H1 (cell line): ENCODE measurements at regions not wholly inside any gene's neighbourhood (a gene's known extent, or its start where the extent isn't known, plus 50 kb on each side); places are given as distances from the start of the nearest gene placed in this dataset.

Experiments
- CTCF ChIA-PET: fragments of 300-600 bp; sonication (Branson Sonifier 250); formaldehyde crosslinking; loops from one replicate; lab custom pipeline; 2021; ENCODE audit not compliant: partially characterized antibody; lab: Charles Lee
- POLR2A ChIA-PET: fragments of 300-600 bp; sonication (Branson Sonifier 250); formaldehyde crosslinking; loops from one replicate; lab custom pipeline; 2021; ENCODE audit warnings: inconsistent platforms; ENCODE audit not compliant: partially characterized antibody; lab: Charles Lee
- DNase-seq, 2 experiments: peaks; one replicate each; pipeline versions ENCODE4 v3.0.0 to v3.0.0-alpha.2; 2010 to 2022; ENCODE audit warnings: low spot score in 2 of 2, low read depth in 1 of 2, mixed read lengths in 1 of 2
- FAIRE-seq: peaks from 2 replicates; lab custom pipeline; 2011; peaks lifted over from hg19 to GRCh38; lab: Jason Lieb, UNC
- H2AFZ ChIP-seq: 2 replicates; pipeline ENCODE4 v1.8.1; 2012; ENCODE audit warnings: low read length, inconsistent platforms
- H2AK5ac ChIP-seq: 2 replicates; pipeline ENCODE4 v1.6.1; 2013; ENCODE audit warnings: low read depth, low read length
- H2BK120ac ChIP-seq: replicated peaks from 2 replicates; pipeline ENCODE3; 2013; ENCODE audit warnings: low read depth, low read length, inconsistent platforms
- H2BK12ac ChIP-seq: 2 replicates; pipeline ENCODE4 v1.6.1; 2013; ENCODE audit warnings: low read depth, low read length
- H2BK15ac ChIP-seq: 2 replicates; pipeline ENCODE4 v1.6.1; 2013; ENCODE audit warnings: low read length
- H2BK20ac ChIP-seq: 2 replicates; pipeline ENCODE4 v1.6.1; 2013; ENCODE audit warnings: low read length
- H2BK5ac ChIP-seq: 2 replicates; pipeline ENCODE4 v1.6.1; 2013; ENCODE audit warnings: low read depth, low read length
- H3K14ac ChIP-seq: 2 replicates; pipeline ENCODE4 v1.6.1; 2013; ENCODE audit warnings: inconsistent platforms; ENCODE audit not compliant: insufficient read length
- H3K18ac ChIP-seq: 2 replicates; pipeline ENCODE4 v1.6.1; 2013; ENCODE audit warnings: low read length; ENCODE audit errors: extremely low read depth
- H3K23ac ChIP-seq: 2 replicates; pipeline ENCODE4 v1.6.1; 2013; ENCODE audit warnings: inconsistent platforms; ENCODE audit not compliant: insufficient read length
- H3K23me2 ChIP-seq: 2 replicates; pipeline ENCODE4 v1.6.1; 2013; ENCODE audit warnings: low read depth, low read length
- H3K27ac ChIP-seq: 2 replicates; pipeline ENCODE4 v1.6.1; 2011; ENCODE audit warnings: low read depth, low read length, inconsistent platforms
- H3K27me3 ChIP-seq, 4 experiments: replicated peaks in 1 of 4; 1 replicate in 1 of 4; 2 replicates in 3 of 4; pipeline versions ENCODE4 v1.6.1 to v1.8.1; 2011 to 2013; ENCODE audit warnings: low read length in 3 of 4, mild to moderate bottlenecking in 3 of 4, inconsistent platforms in 2 of 4, mixed read lengths in 2 of 4, moderate library complexity in 1 of 4; ENCODE audit not compliant: control insufficient read depth in 3 of 4, insufficient read depth in 3 of 4; ENCODE audit errors: extremely low read depth in 1 of 4
- H3K36me3 ChIP-seq, 4 experiments: 2 replicates each; pipeline versions ENCODE4 v1.6.1 to v1.8.1; 2011 to 2013; ENCODE audit warnings: mild to moderate bottlenecking in 4 of 4, low read length in 3 of 4, moderate library complexity in 2 of 4, control low read depth in 1 of 4, inconsistent platforms in 1 of 4; ENCODE audit not compliant: insufficient read depth in 4 of 4, control insufficient read depth in 2 of 4
- H3K4ac ChIP-seq: replicated peaks from 2 replicates; pipeline ENCODE3; 2013; ENCODE audit warnings: low read length, low read depth, mixed read lengths, inconsistent platforms; ENCODE audit not compliant: insufficient read length
- H3K4me1 ChIP-seq, 4 experiments: replicated peaks in 1 of 4; 1 replicate in 1 of 4; 2 replicates in 3 of 4; pipeline versions ENCODE4 v1.6.1 to v1.8.1; 2011 to 2013; ENCODE audit warnings: low read length in 3 of 4, inconsistent platforms in 2 of 4, mixed read lengths in 1 of 4; ENCODE audit not compliant: insufficient read depth in 4 of 4, control insufficient read depth in 3 of 4
- H3K4me2 ChIP-seq, 2 experiments: 2 replicates each; pipeline versions ENCODE4 v1.6.1 to v1.8.1; 2011 to 2013; ENCODE audit warnings: low read depth in 2 of 2, low read length in 2 of 2, control low read depth in 1 of 2, inconsistent platforms in 1 of 2, mild to moderate bottlenecking in 1 of 2; ENCODE audit not compliant: insufficient read depth in 1 of 2
- H3K4me3 ChIP-seq, 4 experiments: fragments of 200-600, 300-600 bp in 1 of 4; sonication (generic), shearing (Covaris generic), sonication (Bioruptor Twin) in 1 of 4; 2 replicates each; pipeline versions ENCODE4 v1.5.1 to v1.8.1; 2011 to 2016; ENCODE audit warnings: low read length in 4 of 4, low read depth in 3 of 4, control low read depth in 2 of 4, inconsistent platforms in 2 of 4, mild to moderate bottlenecking in 2 of 4, mixed read lengths in 1 of 4, moderate library complexity in 1 of 4; ENCODE audit not compliant: insufficient read depth in 2 of 4; ENCODE audit errors: extremely low read depth in 1 of 4
- H3K56ac ChIP-seq: replicated peaks from 2 replicates; pipeline ENCODE3; 2013; ENCODE audit warnings: low read depth, mild to moderate bottlenecking, mixed read lengths, low read length, inconsistent platforms; ENCODE audit not compliant: insufficient read length
- H3K79me1 ChIP-seq: 2 replicates; pipeline ENCODE4 v1.6.1; 2013; ENCODE audit warnings: low read depth, low read length, control low read depth
- H3K79me2 ChIP-seq, 2 experiments: 2 replicates each; pipeline versions ENCODE4 v1.6.1 to v1.8.1; 2012 to 2013; ENCODE audit warnings: low read length in 2 of 2, mild to moderate bottlenecking in 2 of 2, inconsistent platforms in 1 of 2; ENCODE audit not compliant: insufficient read depth in 2 of 2, control insufficient read depth in 1 of 2
- H3K9ac ChIP-seq, 4 experiments: replicated peaks in 1 of 4; 1 replicate in 1 of 4; 2 replicates in 3 of 4; pipeline versions ENCODE4 v1.6.1 to v1.8.1; 2011 to 2013; ENCODE audit warnings: low read depth in 3 of 4, low read length in 3 of 4, control low read depth in 2 of 4, mild to moderate bottlenecking in 2 of 4, moderate library complexity in 2 of 4, inconsistent platforms in 1 of 4; ENCODE audit errors: extremely low read depth in 1 of 4
- H3K9me3 ChIP-seq, 2 experiments: 2 replicates each; pipeline versions ENCODE4 v1.6.1 to v1.8.1; 2012 to 2013; ENCODE audit warnings: mild to moderate bottlenecking in 2 of 2, moderate library complexity in 2 of 2, control low read depth in 1 of 2, inconsistent platforms in 1 of 2, low read depth in 1 of 2, low read length in 1 of 2, mixed read lengths in 1 of 2; ENCODE audit not compliant: insufficient read depth in 2 of 2
- H4K20me1 ChIP-seq, 2 experiments: replicated peaks in 1 of 2; 2 replicates each; pipeline versions ENCODE3 to v1.8.1; 2011 to 2013; ENCODE audit warnings: inconsistent platforms in 2 of 2, low read length in 2 of 2, mild to moderate bottlenecking in 1 of 2; ENCODE audit not compliant: insufficient read depth in 2 of 2, control insufficient read depth in 1 of 2
- H4K5ac ChIP-seq: 2 replicates; pipeline ENCODE4 v1.6.1; 2013; ENCODE audit warnings: low read length, low read depth, mixed read lengths, inconsistent platforms; ENCODE audit not compliant: insufficient read length
- H4K8ac ChIP-seq: 2 replicates; pipeline ENCODE4 v1.8.0; 2013; ENCODE audit warnings: mild to moderate bottlenecking, moderate library complexity, low read length, inconsistent platforms; ENCODE audit not compliant: insufficient read depth; ENCODE audit errors: extremely low read depth
- H4K91ac ChIP-seq: replicated peaks from 2 replicates; pipeline ENCODE3; 2013; ENCODE audit warnings: low read length, mixed read lengths, inconsistent platforms; ENCODE audit not compliant: insufficient read length
- CREB1 ChIP-seq: IDR thresholded peaks from 2 replicates; pipeline ENCODE4 v1.6.1; 2012; ENCODE audit warnings: inconsistent platforms
- CTCF ChIP-seq, 3 experiments: IDR thresholded peaks; 1 replicate in 2 of 3; 2 replicates in 1 of 3; pipeline versions ENCODE4 v1.5.1 to v1.6.1; 2011; ENCODE audit warnings: low read length in 3 of 3, mild to moderate bottlenecking in 3 of 3, inconsistent platforms in 2 of 3, low read depth in 1 of 3, moderate library complexity in 1 of 3; ENCODE audit not compliant: insufficient read depth in 1 of 3; ENCODE audit errors: control extremely low read depth in 1 of 3
- FOSL1 ChIP-seq: IDR thresholded peaks from 2 replicates; pipeline ENCODE4 v1.6.1; 2011; ENCODE audit warnings: mild to moderate bottlenecking, low read depth, low read length, moderate library complexity; ENCODE audit not compliant: insufficient read depth
- POLR2A ChIP-seq, 2 experiments: IDR thresholded peaks; 1 replicate in 1 of 2; 2 replicates in 1 of 2; pipeline ENCODE4 v1.6.1; 2011; ENCODE audit warnings: low read depth in 2 of 2, low read length in 2 of 2, mild to moderate bottlenecking in 2 of 2; ENCODE audit errors: control extremely low read depth in 1 of 2
- RXRA ChIP-seq: IDR thresholded peaks from 2 replicates; pipeline ENCODE4 v1.6.1; 2011; ENCODE audit warnings: low read depth, mild to moderate bottlenecking, low read length, moderate library complexity; ENCODE audit not compliant: insufficient read depth
- SIX5 ChIP-seq: IDR thresholded peaks from 2 replicates; pipeline ENCODE4 v1.6.1; 2011; ENCODE audit warnings: mild to moderate bottlenecking, low read depth, low read length
- SP2 ChIP-seq: IDR thresholded peaks from 2 replicates; pipeline ENCODE4 v1.6.1; 2012; ENCODE audit warnings: mild to moderate bottlenecking, low read length, inconsistent platforms
- SUZ12 ChIP-seq: fragments of 200-600 bp; sonication (generic); IDR thresholded peaks from 2 replicates; pipeline ENCODE4 v1.6.1; 2012; ENCODE audit warnings: mild to moderate bottlenecking, inconsistent platforms, low read length, moderate library complexity, mixed read lengths
- TAF7 ChIP-seq: optimal IDR thresholded peaks from 2 replicates; pipeline ENCODE3; 2011; ENCODE audit warnings: low read depth, mild to moderate bottlenecking, inconsistent platforms, low read length, moderate library complexity, borderline replicate concordance
- TBP ChIP-seq: IDR thresholded peaks from 2 replicates; pipeline ENCODE4 v1.6.1; 2011; ENCODE audit warnings: low read depth, low read length, improper control_type of control experiment
- TEAD4 ChIP-seq: IDR thresholded peaks from 2 replicates; pipeline ENCODE4 v1.6.1; 2012; ENCODE audit warnings: low read depth, low read length, inconsistent platforms, mixed read lengths
- WGBS, 2 experiments: shearing (Covaris generic) in 1 of 2; methylation state at CpG; one replicate each; pipeline versions ENCODE4 v1.1.6 to v1.1.7; 2013 to 2015; ENCODE audit warnings: low lambda C conversion rate in 2 of 2, mixed read lengths in 2 of 2, inconsistent platforms in 1 of 2, low coverage in 1 of 2, missing lambda C conversion rate in 1 of 2; ENCODE audit not compliant: insufficient replicate concordance in 2 of 2, insufficient coverage in 1 of 2, insufficient read length in 1 of 2; ENCODE audit errors: extremely low coverage in 1 of 2, missing lambda C conversion rate in 1 of 2; 5-methylcytosine and 5-hydroxymethylcytosine counted together

GRCh38 chr1:147849098-147849895 is 53.3 kb upstream of the GJA8 start:
- Histone ChIP-seq H3K27ac (no peak overlapping the region), H3K4me1 (peaks cover 2 to 14% (median 4%) of the 10 kb centered on the region in 4 experiments; a peak in 4 of 7 replicates), H4K5ac (no peak overlapping the region), H4K8ac (no peak overlapping the region), H2BK12ac (no peak overlapping the region), H4K91ac (no peak overlapping the region), H3K56ac (no peak overlapping the region), H2BK5ac (no peak overlapping the region), H3K79me2 (no peaks in the 10 kb centered on the region), H4K20me1 (no peaks in the 10 kb centered on the region), H2AK5ac (no peak overlapping the region), H2BK120ac (no peak overlapping the region), H3K9ac (no peak overlapping the region), H2BK15ac (no peak overlapping the region), H3K14ac (no peak overlapping the region), H2AFZ (no peak overlapping the region), H3K4me2 (peak overlapping the region in 1 of 2 experiments; percentile 12; a peak in 1 of 4 replicates), H3K36me3 (no peaks in the 10 kb centered on the region), H3K18ac (no peak overlapping the region), H3K23me2 (no peaks in the 10 kb centered on the region), H2BK20ac (no peak overlapping the region), H3K9me3 (no peaks in the 10 kb centered on the region), H3K4ac (no peak overlapping the region), H3K27me3 (no peaks in the 10 kb centered on the region), H3K23ac (no peak overlapping the region), H3K79me1 (no peaks in the 10 kb centered on the region), H3K4me3 (no peak overlapping the region)
- FAIRE-seq (no peak), DNase-seq (no peak)
- ChIA-PET POLR2A (interaction anchor here (1.1 to 5.1 kb wide), 3 partner anchors 10 to 16 kb away, joined by 3 to 23 read pairs (median 4); no protein-coding TSS in a partner anchor), CTCF (interaction anchor here (0.6 to 2.4 kb wide), 4 partner anchors 9 to 92 kb away, joined by 3 to 12 read pairs (median 4); no protein-coding TSS in a partner anchor)
- WGBS, 2 experiments: 78% methylated on average over 4 of the region's 4 CpGs; no CpG with 5 or more reads in 1 of the 2 experiments
- TF ChIP-seq CREB1 (no peak), FOSL1 (no peak), POLR2A (IDR thresholded peaks at IDR 0.05; ENCODE audit: control extremely low read depth in 1 of 2, low read depth in 2 of 2, low read length in 2 of 2) (no peak), RXRA (no peak), TBP (no peak), SP2 (no peak), TAF7 (no peak), SIX5 (no peak), CTCF (IDR thresholded peaks at IDR 0.05; ENCODE audit: control extremely low read depth in 1 of 3, insufficient read depth in 1 of 3, low read depth in 1 of 3, low read length in 3 of 3) (no peak), SUZ12 (no peak), TEAD4 (no peak)
